ENCODE measurements at regions not wholly inside any gene's neighbourhood (a gene's known extent, or its start where the extent isn't known, plus 50 kb on each side); places are given as distances from the start of the nearest gene placed in this dataset.
"Not testable (repeated sequence)": the region's sequence is repeated elsewhere in the genome, so short reads cannot be mapped to it uniquely, and the experiment has no call there.

GRCh38 chrX:27136325-27136724 is 326.8 kb downstream of the PPP4R3C start:
- no peak for DNase-seq

DNA sequence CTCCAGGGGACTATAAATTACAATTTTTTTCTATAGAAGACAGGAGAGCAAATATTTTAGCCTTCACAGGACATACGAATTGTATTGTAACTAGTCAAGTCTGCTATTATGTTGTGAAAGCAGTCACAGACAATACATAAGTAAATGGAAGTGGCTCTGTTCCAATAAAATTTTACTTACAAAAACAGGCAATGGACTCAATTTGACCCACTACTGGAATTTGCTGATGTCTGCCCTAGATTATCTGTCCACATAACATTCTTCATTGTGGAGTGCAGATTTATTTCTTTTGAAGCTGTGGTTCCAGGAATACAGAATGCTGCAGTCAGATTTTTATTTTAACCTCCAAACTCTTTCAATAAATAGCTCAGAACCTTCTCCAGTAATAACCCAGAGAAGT is 330.3 kb downstream of the PPP4R3C start:
- no peak for DNase-seq

GRCh38 chrX:27087176-27087575 is 376.0 kb downstream of the PPP4R3C start:
- not testable (repeated sequence) for DNase-seq

- no peak for DNase-seq
These were observed 376.9 kb downstream of the PPP4R3C start for GRCh38 chrX:27086237-27086636.

GRCh38 chrX:27085346-27085745 is 377.8 kb downstream of the PPP4R3C start:
- DNase-seq = no peak

DNA sequence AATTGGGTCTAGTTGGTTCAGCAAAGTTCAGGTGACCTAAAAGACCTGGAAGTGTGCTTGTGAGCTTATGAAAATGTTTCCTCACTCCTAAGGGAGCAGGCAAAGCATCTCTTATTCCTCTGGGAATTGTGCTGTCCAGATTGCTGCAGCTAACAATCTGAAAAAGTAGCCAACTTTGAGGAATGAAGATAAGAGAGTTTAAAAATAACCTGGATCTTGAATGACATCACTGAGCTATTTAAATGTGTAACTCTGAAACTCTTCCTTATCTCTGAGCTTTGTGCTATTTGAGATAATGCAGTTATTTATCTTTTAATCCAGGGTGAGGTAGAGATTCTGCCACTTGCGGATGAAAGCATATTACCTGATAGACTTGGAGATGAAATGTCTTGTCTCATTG is 384.8 kb downstream of the PPP4R3C start:
- DNase-seq = no peak

DNA sequence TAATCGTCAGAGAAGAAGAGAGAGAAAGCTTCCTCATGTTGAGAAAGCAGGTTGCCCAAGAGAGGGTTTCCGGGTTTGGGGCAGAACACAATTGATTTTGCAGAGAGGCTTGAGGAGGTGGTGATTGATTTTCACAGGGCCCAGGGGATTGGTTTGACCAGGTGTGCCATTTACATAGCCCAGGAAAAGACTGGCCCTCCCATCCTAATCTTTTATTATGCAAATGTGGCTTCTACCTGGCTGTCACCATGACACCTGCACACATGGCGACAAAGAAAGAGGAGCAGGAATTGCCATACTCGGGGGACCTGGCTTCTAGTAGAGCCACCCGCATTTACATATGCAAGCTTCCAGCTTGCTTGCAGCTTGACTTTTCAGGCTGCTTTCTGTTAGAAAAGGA is 405.3 kb downstream of the PPP4R3C start:
- DNase-seq = no peak

GRCh38 chrX:27039332-27039731 is 423.8 kb downstream of the PPP4R3C start:
- DNase-seq = no peak

DNA sequence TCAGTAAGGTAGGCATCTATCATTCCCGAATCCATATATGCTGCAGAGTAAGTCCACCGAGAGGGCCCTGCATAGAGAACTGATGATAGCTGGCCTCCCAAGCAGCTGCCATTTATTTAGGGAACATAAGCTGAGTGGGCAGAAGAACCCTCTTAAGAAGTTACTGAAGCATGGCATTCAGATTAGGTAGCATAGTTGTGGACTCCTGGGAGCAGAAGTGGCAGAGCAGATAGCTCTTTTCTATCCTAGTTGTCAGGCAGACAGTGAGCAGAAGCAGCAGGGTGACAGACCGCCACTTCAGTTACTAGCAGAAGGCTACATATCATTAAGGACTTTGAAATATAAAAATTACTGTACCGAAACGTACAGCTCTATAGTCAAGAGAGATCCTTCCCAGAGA is 454.7 kb downstream of the PPP4R3C start:
- no peak for DNase-seq

DNA sequence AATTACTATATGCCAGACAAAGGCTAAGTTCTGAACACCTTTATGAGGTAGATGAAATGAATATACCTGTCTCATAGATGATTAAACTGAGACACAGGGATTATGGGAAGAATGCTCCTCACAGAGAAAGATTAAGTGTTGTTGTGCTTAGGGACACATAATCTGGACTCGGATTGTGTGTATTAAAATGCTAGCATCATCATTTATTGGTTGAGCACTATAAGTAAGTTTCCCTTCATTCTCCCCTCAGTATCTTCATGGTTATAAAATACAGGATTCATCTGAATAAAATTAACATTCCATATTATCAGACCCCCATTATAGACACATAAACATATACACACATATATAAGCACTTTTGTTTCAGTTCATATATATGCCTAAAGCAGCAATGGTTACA is 463.5 kb downstream of the PPP4R3C start:
- no peak for DNase-seq

GRCh38 chrX:26958261-26958660 is 504.9 kb downstream of the PPP4R3C start:
- no peak for DNase-seq

DNA sequence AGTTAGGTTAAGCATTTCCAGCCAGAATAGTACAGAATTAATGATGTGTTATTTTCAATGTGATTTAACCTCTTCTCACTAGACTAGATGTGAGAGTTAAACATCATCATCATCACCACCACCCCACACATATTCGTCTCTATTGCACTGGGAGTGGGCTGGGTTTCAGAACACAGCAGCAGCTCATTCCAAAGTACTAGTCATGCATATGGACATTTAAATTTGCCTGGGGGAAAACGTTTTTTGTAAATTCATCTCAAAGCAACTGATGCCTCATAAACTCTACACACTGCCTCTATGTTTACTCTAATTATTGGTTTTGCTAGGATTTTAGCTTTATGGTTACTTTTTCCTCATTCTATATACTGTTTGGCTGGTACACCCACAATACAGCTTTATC is 509.1 kb downstream of the PPP4R3C start:
- no peak for DNase-seq

- no peak for DNase-seq
These were observed 510.9 kb downstream of the PPP4R3C start for GRCh38 chrX:26952213-26952612.

DNA sequence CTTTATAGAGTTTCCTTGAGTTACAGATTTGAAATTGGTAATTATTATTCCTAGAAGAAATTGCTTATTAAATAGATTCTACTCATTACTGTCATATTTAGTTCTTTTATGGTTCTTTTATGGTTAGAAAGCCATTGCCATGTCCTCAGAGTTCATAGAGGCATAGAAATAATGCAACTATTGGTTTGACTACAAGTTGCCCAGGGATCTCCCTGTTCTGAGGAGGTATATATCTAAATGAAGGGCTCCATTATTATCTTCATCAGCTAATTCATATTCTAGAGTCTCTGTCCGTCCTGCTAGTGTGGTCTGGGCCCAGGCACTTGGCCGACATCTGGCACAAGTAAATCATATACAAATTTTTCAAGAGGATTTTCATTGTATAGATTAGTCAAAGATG is 535.7 kb downstream of the PPP4R3C start:
- DNase-seq = no peak

DNA sequence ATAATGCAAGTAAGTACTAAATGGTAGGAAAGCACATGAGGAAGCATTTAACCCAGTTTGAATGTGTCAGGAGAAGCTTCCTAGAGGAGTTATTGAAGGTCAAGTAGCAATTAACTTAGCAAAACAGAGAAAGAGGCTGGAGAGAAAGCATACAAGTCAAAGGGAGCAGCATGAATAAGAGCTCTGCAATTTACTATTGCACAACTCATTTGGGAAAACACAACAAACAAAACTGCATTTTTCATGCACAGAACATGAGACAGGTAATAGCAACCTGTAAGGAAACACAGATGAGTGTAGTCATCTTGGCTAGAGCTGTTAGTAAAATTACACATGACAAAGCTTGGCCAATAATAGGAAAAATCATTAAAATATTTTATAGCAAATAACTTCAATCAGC is 538.1 kb downstream of the PPP4R3C start:
- no peak for DNase-seq

DNA sequence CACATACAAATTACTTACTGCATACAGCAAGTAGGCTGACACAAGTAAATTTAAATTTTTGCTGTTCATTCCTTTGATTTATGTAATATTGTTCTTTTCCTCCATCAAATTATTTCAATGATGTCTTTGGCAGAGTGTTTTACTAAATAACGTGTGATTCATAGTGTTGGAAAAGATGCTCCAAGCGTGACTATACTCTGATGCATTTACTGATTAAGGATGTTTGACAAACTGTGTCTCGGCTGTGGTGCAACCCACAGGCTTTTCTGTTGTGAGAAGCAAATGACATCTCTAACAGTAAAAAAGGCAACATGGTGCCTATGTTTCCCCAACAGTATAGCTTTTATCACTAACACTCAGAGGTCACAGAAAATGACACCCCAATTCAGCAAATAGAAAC is 540.9 kb downstream of the PPP4R3C start:
- DNase-seq = no peak

DNA sequence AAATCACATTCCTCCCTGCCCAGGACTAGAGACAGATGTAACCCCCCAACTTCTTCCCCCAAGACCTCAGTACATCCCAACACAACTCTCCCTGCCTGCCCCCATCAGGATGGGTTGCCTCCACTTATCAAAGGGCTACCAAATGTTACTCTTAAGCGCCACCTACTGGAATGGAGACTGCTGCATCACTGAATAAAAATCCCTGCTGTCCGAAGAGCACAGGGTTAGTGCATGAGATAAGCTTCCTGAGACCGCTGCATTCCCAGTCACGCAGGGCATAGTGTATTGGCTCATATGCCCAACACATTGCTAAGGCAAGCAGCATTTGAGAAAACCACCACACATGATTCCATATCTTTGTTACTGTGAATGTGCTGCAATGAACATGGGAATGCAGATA is 544.5 kb downstream of the PPP4R3C start:
- no peak for DNase-seq

DNA sequence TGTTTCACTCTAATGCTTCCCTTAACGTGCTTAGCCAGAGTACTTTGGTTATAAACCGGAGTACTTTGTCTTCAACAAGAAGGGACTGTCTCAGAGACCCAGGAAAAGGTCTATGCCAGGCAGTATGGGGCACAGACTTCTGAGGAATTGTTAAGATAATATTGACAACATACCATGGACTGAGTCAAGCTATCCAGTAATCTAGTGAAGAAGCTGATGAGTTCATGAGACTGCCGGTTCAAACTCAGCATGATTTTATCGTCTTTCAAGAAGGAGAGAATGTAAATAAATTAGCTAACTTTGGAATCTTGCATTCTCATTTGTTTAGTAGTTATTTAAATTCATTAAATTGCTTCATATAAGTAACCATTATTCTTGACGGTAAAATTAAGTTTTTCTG is 546.1 kb downstream of the PPP4R3C start:
- DNase-seq = no peak

DNA sequence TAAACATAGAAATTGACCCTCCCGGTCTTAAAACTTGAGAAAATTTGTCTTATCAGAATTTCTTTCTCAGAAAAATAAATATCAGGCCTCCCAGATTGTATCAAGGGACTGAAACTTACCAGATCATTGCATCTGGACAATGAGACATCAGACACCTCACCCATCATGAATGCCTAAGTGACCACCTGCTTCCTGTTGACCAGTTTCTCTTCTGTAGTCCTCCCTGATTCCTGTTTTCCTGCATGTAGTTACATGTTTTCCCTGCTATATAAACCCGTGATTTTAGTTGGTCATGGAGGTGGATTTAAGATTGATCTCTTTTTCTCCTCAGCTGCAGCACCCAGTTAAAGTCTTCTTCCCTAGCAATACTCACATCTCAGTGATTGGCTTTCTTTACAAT is 548.1 kb downstream of the PPP4R3C start:
- no peak for DNase-seq

- DNase-seq = no peak
These were observed 548.9 kb downstream of the PPP4R3C start for GRCh38 chrX:26914232-26914631.

DNA sequence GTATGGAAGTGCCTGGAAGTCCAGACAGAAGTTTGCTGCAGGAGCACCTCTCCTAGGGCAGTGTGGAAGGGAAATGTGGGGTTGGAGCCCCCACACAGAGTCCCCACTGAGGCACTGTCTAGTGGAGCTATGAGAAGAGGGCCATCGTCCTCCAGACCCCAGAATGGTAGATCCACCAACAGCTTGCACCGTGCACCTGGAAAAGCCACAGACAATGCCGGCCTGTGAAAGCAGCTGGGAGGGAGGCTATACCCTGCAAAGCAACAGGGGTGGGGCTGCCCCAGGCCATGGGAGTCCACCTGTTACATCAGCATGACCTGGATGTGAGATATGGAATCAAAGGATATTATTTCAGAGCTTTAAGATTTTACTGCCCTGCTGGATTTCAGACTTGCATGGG is 551.4 kb downstream of the PPP4R3C start:
- not testable (repeated sequence) for DNase-seq

DNA sequence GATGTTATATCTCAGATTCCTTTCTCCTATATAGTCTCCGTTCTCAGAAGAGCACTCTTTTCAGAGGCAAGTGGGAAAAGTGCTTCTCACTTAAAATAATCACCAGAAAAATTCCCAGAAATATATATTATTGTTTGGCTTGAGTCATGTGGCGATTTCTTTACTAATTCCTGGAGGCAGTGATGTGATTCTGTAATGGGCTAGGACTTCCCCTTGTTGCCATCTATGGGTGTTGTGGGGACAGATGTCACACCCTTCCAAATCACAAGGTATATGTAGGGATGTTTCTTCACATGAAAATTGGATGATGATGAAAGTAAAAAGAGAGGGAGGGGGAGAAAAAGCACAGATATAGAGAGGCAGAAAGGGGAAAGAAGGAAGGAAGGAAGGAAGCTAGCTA is 553.4 kb downstream of the PPP4R3C start:
- no peak for DNase-seq

DNA sequence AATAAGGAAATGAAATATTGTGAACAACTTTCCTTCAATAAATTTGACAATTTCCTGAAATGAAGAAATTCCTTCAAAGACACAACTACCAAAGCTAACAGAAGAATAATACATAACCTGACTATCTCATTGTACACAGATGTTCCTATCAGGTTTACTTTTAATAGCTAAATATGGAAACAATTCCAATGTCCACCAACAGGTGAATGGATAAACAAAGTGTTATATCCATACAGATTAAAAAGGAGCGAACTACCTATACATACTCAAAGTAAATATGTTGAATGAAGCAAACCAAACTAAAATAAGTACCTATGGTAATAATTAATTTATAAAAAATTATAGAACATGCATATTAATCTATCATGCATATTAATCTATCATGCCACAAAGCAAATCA is 554.9 kb downstream of the PPP4R3C start:
- no peak for DNase-seq

- DNase-seq = no peak
These were observed 573.6 kb downstream of the PPP4R3C start for GRCh38 chrX:26889574-26889973.

GRCh38 chrX:26873736-26874135 is 589.4 kb downstream of the PPP4R3C start:
- DNase-seq = no peak

GRCh38 chrX:26871967-26872366 is 591.2 kb downstream of the PPP4R3C start:
- no peak for DNase-seq

Measured in activated T-cell treated with anti-CD3 and anti-CD28 coated beads for 4 hours (primary cell).